HS-27A (cell line): ENCODE measurements at regions not wholly inside any gene's neighbourhood (a gene's known extent, or its start where the extent isn't known, plus 50 kb on each side); places are given as distances from the start of the nearest gene placed in this dataset.

Experiments used
- DNase-seq: peaks from one replicate; pipeline ENCODE4 v3.0.0-alpha.2; 2012; ENCODE audit warnings: low read depth, missing footprints

DNA sequence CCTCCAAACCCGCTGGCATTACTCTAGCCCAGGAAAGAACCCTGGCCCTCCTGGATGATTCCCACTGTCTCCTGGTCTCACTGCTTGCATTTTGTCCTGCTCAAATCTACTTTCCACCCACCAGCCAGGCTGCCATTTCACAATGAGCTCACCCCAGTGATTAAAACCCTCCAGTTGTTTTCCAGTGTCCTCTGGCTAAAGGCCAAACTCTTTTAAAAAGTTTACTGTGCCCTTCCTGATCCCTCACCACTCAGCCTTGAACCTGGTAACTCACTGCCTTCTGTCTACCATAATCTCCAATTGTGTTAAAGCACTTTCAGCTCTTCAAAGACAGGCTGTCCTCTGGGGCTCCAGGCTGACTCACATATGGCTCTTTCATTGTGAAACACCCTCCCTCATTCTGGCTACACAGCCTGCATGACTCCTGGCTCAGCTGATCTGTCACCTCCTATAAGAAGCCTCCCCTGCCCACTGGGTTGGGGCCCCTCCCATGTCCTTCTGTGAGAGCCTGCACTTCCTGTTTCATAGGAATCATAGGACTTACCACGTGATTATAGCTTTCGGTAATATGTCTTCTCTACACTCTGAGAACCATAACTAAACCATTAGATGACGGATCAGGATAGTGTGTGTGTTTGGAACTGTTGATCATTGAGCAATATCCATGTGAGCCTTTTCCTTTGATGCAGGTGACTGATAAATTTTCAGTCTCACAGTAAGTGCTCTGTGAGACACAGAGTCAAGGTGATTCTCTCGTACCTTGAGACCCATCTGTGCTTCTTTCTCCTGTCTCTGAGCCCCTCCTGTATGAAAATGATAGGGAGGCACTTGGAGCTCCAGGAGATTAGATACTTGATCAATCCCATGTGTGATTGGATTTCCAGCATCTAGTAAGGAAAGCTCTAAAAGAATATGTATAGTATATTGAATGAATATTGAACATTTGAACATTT lies 590.8 kb upstream of the ID2 start:
- DNase-seq: no peak

- DNase-seq: no peak
Measured at GRCh38 chr2:8094526-8094925, 587.3 kb upstream of the ID2 start.

- no peak for DNase-seq
Measured at GRCh38 chr2:8095978-8096377, 585.9 kb upstream of the ID2 start.

DNA sequence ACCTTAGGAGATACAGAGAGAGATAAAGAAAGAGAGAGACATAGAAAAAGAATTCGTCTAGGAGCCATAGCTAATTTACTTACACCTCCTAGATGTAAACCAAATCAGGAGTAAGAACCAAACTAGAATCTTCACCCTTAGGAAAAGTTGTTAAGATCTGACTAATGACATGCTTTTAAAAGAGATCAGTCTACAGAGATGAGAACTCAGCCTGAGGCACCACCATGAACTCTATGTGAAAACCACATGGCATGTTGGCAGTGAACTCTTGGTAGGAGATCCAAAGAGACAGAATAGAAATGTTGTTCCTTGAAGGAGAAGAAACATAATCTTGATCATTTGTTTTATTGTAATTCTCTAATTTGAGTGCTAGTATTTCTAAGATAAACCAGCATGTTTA lies 585.4 kb upstream of the ID2 start:
- no peak for DNase-seq

GRCh38 chr2:8098476-8099266 lies 583.2 kb upstream of the ID2 start:
- DNase-seq: no peak

DNA sequence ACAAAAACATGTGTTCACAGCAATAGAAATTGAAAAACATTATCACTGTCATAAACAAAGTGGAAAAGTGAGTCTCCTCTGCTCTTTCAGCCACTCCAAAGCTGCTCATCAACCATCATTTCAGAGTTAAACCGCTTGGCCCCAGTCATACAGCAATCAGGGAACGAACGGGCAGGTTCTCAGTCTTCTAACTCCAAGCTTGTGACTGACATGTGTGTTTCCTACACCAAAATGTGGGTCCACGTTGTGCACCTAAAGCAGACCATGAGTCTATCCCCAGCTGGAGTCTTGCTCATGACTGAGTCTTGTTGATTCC lies 582.6 kb upstream of the ID2 start:
- no peak for DNase-seq

GRCh38 chr2:8101614-8102277 lies 580.1 kb upstream of the ID2 start:
- DNase-seq: no peak

DNA sequence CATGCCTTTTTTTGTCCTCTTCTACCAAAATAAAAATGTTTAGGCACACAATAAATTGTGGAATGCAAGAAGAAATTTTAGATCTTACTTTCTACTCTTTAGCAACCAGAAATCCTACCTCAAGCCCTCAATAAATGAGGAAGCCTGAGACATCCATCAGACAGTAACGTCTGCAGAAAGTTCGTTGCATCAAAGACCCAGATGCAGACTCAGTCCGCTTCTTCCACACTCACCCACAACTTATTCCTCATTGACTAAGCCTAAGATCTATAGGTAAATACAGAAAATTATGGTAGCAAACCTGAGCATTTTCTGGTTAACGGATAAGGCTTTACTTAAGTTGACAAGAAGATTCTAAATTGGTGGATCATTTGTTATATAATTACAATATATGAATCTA lies 579.4 kb upstream of the ID2 start:
- no peak for DNase-seq

GRCh38 chr2:8103085-8103708 lies 578.7 kb upstream of the ID2 start:
- DNase-seq: no peak

DNA sequence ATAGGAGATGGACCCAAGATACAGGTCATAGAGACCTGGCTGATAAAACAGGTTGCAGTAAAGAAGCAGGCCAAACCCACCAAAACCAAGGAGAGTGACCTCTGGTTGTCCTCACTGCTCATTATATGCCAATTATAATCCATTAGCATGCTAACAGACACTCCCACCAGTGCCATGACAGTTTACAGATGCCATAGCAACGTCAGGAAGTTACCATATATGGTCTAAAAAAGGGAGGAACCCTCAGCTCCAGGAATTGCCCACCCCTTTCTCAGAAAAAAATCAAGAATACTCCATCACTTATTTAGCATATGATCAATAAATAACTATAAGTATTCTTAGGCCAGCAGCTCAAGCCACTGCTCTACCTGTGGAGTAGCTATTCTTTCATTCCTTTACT lies 574.7 kb upstream of the ID2 start:
- no peak for DNase-seq

DNA sequence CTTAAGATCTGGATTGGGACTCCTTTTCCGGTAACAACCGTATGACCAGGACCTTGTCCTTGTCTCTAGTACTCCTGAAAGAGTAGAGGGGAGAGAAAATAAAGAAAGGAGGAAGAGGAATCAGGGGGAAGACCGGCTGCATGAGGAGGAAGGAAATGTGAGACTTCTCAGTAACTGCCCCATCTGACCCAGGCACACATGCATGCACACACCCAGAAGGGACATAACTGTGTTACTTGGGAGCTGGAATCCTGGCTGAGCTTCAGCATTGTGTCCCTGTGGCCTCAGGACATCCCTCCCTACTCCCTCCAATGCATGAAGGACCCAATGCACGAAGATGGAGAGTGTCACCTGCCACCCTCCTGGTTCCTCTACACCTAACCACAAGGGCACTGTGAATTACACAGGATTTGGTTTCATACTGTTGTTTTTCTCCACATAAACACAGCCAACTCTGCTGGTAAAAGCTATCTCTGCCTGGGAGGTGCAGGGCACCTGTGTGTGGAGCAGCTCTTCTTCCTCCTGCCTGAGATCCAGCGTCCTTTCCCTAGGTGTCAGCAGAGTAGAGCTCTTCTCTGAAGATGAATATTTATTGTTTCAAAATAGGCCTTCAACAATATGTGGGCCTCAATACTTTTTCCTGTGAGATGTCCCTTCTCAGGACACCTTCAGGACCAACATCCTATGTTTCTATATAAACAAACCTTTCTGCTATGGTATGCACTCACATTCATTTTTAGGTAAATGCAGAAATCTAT lies 574.1 kb upstream of the ID2 start:
- DNase-seq: no peak

DNA sequence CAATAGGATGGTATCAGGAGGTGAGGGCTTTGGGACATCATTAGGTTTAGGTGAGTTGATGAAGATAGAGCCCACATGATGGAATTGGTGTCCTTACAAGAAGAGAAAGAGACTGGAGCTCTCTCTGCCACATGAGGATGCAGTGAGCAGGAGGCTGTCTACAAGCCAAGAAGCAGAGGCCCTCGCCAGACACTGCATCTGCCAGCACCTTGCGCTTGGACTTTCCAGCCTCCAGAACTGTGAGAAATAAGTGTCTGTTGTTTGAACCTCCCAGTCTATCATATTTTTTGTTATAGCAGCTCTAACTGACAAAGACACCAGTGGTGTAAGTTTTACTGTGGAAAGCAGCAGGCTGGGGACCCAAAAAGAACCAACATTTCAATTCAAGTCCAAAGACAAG lies 571.1 kb upstream of the ID2 start:
- DNase-seq: no peak

DNA sequence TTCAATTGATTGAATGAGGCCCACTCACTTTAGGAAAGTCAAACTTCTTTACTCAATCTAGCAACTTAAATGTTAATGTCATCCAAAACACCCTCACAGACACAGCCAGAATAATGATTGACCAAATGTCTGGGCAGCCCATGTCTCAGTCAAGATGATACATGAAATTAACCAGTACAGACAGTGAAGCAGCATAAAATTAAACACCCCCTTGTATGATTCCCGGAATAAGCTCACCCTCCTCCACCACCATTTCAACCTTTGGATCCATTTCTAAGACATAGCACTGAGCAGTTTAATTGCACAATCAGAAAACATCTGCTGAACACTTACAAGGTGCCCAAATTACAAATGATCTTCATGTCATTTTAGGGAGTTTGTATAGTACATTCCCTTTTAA lies 570.7 kb upstream of the ID2 start:
- DNase-seq: no peak

- DNase-seq: no peak
Measured at GRCh38 chr2:8115456-8115855, 566.4 kb upstream of the ID2 start.

DNA sequence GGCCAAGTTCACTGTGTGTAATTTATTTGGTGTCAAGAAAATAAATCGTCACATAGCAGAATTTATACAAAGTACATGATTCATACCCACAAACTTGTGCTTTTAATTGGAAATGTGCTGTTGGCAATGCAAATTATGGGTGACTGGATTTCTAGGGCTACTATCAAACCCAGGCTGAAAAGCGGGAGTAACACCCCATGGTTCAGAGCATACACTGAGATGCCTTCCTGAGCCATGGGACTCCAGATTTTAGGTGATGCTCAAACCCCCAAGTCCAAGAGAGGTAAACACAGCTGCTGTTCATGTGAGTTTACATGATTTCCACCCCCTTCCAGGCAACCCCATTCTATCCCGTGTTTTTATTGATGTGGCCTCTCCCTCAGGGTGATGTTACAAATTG lies 565.9 kb upstream of the ID2 start:
- DNase-seq: no peak

- no peak for DNase-seq
Measured at GRCh38 chr2:8116661-8117060, 565.2 kb upstream of the ID2 start.

DNA sequence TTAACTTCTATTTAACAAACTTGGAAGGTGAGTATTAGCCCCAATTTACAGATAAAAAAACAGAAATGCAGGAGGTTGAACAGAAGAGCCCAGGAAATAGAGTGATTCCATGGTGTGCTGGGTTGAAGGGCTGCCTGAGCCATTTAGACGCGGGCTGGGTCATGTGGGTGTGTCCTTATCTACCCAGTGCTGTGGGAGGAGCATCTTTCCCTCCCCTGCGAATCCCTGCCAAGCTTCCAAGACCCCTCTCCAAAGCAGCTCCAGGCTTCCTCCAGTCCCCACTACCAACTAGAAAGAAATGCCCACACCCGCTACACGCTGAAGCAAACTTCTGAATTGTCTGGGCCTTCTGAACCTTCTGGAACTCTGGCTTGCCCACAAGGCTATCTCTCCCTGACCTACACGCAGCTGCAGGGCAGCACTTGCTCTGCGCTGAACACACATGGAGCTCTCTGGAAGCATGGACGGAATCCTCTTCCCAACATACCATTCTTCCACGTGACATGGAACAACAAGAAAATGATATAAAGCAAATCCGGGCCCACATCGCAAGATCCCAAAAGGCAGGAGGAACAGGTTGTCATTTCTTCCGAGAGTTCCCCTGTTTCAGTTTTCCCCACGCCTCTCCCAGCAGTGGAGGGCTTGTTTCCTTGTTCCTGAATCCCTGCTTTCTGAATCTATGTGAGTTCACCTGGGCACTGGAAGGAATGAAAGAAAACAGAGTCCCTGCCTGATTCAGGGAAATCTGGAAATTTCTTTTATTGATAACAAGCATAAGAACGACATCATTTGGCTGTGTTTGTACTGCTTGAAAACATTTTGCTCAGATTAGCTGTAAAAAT lies 562.7 kb upstream of the ID2 start:
- DNase-seq: no peak

- DNase-seq: no peak
Measured at GRCh38 chr2:8119782-8120505, 561.9 kb upstream of the ID2 start.

DNA sequence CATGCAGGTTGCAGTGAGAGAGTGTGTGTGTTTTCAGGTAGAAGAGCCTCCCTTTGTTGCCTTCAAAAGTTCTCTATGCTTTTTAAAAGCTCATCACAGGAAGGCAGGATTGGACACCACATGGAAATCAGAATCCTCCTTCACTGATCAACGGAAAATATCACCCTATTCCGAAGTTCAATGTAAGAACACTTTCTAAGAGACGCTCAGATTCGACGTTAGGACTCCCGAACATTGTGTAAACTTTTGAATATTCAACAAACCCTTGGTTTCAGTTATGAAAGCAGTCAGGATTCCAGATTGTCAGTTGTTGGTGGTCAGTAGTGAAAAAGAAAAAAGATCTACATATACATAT lies 561.4 kb upstream of the ID2 start:
- no peak for DNase-seq
